ENCODE measurements at regions not wholly inside any gene's neighbourhood (a gene's known extent, or its start where the extent isn't known, plus 50 kb on each side); places are given as distances from the start of the nearest gene placed in this dataset.
A peak's percentile ranks its signal among the peaks of the same experiment; 100 is the strongest.

DNA sequence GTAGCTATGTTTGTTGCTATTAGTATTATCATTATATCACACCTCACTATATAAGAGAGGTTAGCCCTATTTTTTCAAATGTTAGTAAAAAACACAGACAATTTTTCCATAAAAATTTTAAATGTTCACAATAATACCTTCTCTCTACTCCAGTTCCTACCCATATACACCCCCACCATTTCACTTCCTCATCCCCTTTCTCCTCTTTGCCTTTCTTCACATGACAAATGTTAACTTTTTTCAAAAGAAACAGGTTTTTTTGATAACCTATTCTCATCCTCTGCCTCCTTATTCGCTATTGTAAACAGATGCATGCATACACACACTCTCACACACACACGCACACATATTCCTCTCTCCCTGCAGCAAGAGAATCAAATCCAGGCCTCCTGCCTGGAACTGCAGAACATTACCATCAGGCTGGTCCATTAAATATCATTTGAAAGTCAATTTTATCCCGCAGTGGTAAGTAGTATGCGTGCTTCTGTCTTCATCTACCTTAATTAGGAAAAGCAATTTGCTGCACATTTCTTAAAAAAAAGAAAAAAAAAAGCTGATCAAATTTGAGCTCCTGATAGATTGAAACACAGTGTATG lies 55.5 kb downstream of the MID1IP1 start:
- no peak for DNase-seq

DNA sequence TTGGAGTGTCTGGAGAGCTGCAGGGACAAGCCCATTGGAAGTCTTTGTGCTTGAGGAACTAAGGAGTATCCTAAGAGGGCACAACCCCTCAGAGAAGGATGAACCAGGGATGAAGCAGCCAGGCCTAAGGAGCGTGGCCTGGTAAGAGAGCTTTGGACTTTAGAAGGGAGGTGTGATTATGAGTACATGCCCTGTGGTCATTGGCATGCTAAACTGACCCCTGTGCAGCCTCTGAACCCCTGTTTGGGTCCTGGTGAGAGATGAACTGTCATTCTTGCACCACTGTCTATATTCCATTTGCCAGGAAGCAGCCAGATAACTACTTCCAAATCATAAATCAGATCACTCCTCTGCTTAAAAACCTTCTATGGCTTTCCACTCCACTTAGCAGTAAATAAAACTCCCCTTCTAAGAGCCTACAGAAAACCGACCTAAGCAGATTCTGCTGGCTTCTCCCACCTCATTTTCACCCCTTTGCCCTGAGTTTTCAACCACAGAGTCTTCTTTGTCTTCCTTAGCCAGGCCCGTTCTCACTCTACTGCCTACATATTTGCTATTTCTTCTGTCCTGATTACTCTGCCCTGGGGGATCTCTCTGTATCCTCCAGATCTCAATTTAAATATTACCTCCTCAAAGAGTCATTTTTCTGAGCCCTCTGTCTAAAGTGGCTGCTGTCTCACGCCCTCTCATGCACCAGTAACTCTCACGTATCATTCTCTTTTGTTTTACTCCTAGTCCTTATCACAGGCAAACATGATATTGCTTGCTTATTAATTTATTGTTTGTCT lies 56.7 kb downstream of the MID1IP1 start:
- DNase-seq, result no peak

DNA sequence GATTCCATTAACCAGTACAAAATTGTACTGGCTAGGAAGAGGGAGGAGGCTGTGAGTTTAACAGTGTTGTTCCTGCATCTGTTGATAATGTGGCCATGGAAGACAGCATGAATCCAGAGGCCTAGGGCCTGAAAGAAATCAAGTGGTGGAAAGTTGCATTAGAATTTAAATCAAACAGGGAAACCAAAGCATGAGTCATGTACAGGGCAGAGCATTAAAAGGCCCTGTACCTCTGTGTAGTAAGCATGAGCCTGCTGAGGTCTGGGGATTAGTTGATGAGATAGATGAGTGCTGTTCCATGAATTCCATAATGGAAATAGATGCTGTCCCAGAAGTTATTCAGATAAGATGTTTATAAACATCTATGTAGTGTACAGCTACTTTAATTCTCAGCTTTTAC lies 58.3 kb downstream of the MID1IP1 start:
- no peak for DNase-seq

DNA sequence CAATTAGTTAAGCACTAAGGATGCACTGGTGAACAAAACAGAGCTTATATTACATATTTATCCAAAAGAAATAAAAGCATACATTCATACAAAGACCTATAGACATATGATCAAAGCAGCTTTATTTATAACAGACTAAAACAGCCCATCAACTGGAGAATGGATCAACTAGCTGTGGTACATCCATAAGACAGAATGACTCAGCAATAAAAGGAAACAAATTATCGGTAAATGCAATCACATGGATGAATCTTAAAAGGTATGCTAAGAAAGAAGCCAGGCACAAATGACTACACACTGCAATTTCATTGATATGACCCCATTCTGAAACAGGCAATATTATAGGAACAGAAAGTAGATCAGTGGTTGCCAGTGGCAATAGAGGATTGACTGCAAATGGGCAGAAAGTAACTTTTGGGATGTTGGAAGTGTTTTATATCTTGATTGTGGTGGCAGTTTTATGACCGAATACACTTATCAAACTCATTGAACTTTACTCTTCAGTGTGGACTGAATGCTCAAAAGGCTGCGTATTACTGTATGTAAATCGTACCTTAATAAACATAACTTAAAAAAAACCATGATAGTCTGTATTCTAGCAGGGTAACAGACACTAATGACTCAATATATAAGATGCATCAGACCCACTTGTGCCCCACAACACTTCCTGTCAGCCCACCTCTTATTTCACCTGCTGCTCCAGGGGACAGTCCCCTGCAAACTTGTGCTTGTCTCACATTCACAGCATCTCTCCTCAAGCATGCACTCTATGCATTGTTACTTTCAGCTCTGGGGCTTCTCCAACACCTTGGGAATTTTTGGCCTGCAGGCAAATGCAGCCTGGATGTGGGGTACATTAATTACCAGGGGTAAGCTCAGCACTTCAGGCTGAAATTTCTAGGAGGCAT lies 59.1 kb downstream of the MID1IP1 start:
- DNase-seq, result no peak

DNA sequence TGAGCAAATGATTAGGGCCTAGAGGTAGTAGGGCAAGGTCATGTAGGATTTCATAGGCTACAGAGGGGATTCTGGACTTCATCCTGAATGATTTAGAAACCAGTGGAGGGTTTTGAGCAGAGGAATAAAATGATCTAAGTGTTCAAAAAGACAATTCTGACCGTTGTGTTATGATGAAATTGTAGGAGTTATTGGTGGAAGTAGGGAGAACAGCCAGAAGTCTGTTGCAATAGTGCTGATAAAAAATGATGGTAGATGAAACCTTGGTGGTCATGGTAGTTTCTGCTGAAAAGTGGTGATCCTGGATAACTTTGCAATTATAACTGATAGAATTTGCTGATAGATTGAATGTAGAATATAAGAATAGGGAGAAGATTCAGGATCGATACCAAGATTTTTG lies 60.2 kb downstream of the MID1IP1 start:
- DNase-seq, result no peak

DNA sequence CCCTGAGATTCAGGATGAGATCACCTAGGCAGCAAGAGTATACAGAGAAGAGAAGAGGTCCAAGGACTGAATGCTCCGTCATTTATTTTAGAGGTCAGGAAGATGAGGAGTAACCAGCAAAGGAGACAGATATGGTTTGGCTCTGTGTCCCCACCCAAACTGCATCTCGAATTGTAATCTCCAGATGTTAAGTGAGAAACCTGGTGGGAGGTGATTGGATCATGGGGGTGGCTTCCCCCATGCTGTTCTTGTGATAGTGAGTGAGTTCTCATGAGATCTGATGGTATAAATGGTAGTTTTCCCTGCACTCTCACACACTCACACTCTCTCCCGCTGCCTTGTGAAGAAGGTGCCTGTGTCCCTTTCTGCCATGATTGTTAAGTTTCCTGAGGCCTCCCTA lies 60.8 kb downstream of the MID1IP1 start:
- DNase-seq, result no peak

DNA sequence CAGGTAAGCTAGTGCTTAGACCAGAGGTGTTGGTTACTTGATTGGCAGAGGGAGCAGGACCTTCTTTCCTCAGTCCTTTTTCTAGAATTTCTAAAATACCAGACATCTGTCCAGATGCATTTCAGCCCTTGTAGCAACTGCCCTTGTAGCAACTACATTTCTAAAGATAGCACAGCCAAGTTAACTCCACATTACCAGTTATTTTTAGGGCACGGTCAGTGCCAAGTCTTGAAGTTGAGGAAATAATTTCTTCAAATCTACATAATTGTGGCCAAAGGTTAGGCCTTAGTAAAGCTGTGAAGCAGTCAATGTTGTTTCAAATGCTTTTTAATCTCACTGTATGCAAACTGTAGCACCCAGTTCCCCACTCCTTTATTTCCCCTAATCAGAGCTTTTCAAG lies 62.9 kb downstream of the MID1IP1 start:
- DNase-seq, result no peak

DNA sequence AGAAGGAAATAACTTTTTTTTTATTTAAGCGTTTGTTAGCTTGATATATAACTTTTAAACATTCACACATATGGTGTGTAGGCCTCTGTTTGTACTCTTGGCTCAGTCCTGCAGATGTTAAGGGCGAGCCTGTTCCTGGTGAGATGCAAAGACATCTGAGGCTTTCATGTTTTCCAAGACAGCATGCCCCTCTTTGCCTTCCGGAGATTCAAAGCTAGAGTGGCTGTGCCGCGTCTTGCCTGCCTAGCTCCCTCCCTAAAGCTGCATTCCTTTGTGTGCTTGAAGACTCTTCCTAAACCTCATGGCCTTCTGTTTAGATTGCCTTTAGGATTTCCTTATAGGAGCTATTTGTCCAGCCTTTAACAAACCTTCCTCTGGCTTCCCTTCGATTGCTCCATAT lies 67.1 kb downstream of the MID1IP1 start:
- DNase-seq, result no peak

DNA sequence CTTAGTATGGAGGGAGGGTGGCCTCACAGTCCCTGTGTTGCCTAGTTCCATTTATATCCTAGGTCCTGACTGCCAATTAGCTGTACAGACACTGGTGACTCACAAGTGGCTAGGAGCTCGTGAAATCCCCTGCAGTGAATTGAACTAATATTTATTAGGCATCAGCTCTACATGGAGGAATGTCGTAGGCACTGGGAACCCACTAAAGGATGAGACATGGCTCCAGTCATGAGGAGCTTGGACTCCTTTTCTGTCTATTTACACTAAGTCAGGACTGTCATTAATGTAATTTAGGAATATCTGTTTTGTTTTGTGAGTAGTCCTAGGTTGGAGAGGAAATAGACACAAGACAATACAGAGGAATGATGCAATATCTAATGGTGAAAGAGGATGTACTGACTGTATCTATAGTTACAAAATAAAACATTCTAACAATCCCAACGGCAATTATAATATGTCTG lies 67.7 kb downstream of the MID1IP1 start:
- no peak for DNase-seq

DNA sequence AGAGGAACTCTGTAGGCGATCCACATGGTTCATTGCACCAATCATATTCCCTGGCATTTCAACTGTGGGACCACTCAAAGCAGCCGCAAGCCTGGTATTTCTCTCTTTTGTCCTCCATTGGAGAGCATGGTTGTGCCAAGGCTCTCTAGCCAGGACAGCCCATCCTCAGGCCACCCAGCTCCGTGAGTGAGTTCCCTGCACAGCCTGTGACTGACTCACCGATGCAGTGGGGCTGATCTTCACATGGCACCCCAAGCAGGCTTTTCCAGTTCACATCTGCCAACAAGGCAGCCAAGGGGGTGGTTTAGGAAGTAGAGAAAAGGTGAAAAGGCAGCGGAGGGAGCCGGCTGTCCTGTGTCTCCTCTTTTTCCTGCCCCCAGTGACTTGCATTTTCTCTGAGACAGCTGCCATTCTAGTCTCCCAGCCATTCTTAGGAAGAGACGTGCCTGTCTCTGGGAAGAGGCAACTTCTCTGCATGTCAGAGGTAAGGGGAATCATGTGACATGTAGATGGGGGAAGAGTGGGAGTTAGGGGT lies 69.2 kb downstream of the MID1IP1 start:
- no peak for DNase-seq

DNA sequence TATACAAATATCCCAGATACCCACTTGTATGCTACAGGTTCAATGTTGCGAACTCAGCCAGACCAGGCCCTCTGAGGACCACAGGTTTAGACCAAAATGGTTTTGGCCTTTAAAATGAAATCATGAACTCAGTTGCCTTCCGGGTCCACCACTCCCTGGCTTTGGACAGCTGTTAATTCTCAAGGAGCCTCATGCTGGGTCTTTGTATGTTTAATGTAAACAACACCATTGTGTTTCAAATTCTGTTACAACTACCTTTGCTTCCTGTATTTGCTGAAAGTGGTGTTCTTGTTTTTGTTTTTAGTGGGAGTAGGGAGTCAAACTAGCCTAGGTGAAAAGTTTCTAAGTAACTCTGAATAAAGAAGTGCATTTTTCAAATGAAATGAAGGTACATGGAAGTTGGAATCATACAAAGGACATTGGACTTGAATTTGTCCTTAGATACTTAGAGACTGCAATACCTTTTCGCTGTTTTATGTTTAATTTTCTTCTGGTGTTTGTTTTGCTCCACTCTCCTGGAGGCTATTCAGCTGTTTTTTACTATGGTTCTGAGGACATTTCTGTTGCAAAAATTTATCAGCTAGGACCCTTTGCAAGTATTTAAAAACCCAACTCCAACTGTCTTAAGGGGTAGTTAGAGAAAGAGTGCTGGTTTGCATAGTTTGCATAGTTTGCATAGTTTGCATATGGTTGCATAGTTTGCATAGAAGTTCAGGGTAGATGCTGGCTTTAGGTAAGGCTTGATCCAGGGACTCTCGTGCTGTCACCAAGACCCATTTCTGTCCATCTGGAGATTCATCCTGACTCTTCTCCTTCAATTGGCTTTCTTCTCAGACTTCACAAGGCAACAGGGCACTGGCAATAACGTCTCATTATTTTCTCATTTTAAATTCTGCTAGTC lies 70.1 kb downstream of the MID1IP1 start:
- peak in 1 of 2 experiments; percentile 20 for DNase-seq

DNA sequence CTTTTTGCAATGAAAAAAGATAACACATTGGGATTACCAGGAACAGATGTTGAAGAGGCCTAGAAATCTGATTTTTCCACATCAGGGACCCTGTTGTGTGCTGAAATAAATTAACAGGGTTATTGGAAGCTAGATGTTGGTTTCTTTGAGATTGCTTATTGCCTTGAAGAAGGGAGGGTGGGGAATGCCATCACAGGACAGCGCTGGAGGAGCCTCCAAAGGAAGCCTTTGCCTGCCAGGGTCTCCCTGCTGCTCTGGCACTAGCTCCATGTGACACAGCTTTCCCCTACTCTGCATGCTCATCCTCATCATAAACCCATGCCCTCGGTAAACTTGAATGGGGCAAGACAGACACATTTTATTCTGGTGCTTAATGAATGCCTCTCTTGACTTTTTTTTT lies 76.1 kb downstream of the MID1IP1 start:
- no peak for DNase-seq

DNA sequence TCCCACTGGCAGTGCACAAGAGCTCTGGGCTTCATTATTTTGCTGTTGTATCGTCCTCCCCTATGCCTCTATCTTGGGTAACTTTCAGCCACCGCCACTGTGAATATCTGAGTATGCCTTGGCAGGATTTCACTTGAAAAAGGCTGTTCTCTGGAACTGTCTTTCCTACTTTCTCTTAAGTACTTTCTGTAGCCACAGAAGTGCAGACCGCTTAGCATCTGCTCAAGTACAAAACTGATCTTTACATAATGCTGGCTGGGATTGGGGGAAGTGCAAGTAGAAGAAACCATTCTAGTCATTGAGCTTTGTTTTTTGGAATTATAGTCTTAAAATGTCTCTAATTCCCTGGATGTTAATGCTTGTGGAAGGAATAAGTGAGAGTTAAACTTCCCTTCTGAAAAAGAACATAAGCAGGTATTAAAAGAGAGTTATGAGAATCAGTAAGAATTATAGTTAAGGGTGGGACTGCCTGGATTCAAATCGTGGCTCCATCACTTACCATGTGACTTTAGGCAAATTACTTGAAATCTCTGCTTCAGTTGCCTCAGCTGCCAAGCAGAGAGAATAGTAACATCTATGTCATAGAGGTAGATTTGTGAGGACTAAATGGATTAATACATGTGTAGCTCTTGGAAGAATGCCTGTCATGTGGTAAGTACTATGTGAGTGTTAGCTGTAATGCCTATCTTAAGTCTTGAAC lies 77.5 kb downstream of the MID1IP1 start:
- no peak for DNase-seq

DNA sequence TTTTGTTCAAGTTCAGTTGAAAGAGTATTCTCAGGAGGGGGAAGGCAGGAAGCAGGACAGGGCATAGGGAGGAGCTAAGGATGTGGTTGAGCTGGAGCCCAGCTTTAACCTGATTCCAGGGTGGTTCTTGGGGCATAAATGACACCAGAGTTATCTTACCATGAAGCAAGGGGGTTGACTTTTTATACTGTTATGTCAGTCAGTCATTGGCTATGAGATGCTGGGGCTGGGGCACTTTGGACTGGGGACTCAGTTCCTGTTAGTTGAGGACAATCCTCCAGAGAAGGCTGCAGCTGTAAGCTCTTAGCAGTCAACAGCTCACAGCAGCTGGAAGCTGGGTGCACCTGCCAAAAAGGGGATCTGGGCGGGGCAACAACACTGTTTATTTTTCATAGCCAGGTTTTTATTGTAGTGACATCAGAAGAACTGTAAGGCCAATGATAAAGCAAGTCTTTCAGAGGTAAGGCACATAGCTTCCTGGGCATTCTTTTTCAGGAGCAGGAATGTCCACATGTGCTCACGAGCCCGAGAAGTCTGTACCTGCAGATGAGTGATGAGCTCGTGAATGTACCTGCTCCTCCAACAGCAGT lies 78.5 kb downstream of the MID1IP1 start:
- no peak for DNase-seq

DNA sequence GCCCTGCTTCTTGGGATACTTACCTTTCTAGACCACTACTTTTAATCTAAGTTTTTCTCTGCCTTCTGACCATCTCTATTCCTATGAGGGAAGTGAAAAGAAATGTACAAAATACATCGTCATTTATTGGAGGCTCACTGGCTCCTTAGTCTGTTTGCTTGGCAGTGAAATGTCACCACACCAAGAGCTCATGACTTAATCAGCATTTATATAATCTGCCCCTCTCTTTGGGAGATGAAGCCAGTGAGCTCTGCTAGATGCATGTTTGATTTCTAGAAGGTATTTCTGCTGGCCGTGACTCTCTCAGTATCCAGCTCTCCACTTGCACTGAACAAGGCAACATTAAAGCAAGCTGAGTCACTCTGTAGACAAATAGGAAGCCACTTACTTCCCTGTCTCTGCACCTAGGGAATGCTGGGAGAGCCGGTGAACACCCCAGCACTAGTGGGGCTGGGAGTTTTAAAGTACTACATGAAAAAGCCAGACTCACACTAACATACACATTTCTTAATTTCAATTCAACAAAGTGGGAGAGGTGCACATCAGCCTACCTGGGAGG lies 79.1 kb downstream of the MID1IP1 start:
- no peak for DNase-seq

DNA sequence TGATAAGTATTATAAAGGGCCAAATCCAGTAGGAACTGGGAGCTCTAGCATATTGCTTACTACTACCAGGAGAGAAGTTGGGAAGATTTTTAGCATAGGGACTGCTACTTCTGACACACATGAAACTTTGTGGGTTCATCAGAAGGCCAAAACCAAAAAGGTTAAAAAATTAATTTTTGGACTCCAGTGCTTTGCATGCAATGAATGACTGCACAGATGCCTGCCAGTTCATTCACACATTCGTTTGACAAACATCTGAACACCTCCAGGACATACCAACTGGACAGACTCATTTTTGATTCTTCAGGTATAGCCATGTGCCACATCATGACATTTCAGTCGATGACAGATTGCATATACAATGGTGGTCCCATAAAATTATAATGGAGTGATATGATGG lies 79.8 kb downstream of the MID1IP1 start:
- DNase-seq, result no peak

DNA sequence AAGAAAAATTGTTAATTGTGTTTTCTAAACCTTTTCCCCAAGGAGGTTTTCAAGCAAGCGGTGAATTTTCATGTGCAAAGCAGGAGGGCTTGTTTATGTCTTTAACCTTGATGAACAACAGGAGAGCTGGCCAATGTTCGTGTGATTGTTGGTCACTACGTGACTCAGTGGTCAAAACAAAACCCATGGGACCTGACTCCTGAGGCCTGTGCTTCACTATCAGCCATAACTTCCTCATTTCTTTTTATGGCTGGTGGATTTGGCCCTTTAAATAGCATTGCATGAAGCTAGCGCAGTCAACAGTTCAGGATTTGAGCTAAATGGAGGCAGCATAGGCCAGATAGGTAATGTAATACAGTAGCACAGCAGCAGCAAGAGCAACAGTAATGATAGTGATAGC lies 80.5 kb downstream of the MID1IP1 start:
- DNase-seq, result no peak

DNA sequence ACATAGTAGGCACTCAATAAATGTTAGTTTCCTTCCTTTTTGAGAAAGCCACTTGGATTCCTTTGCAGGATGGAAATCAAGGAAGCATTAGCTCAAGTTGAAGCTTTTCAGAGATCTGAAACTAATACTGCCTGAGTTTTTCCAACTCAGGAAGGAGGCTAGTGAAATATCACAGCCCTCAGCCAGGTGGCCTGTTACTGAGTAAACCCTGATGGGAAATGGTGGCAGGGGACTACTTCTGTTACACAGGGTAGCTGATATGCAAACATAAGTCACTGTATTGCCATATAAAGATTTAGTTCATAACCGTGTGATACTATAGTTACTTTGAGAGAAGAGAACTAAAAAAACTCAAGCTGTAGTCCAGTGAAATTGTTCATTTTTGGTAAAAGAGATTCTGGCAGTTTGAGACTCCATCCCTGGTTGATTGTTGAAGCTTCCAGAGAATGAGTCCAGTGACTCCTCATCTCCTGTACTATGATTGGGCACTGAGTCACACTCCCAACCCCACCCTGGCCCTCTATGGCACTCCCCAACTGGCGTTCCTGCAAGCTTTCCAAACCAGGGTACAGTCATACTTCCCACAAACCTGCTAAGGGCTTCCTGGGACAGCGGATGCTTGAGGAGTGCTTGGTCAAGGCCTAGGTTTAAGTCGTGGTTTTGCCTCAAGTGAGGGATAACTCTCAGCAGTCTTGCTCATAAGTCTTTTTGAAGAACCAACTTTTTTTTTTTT lies 81.8 kb downstream of the MID1IP1 start:
- no peak for DNase-seq

DNA sequence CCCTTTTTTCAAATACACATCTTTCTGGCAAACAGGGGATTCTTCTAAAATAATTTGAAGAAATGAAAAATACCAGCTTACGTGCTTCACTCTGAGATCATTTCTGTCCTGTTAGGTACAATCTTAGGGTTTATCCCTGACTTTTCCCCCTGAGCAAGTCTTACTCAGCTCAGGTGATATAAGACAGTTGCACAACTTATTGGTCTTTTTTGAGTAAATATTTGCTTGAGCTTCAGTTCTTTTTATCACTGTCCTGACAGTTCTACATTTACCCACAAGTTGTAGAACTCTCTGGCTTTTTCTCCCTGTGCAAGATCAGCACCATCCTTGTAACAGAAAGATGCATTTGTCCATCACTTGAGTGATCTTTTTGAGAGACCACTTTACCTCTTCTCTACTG lies 84.9 kb downstream of the MID1IP1 start:
- DNase-seq, result no peak

DNA sequence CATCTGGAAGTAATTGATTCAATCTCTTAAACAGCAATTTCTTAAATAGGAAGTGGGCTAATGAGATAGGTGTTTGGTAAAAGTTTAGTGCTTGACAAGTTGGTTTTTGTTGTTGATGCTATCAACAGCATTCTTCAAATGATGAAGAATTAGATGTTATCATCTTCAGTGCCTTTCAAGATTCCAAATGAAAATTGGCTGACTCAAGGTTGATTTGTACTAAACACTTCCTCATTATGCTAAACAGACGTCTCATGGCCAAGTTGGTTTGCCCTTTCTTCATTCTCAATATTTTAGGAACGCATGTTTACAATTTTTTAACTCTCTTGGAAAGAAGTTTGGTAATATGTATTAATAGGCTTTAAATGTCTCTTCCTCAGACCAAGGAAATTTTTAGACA lies 86.0 kb downstream of the MID1IP1 start:
- no peak for DNase-seq

Measured in NCI-H526 (cell line).